Activated B cell treated with CpG ODN at 0.5 μM for 24 hours (primary cell): ENCODE measurements at regions not wholly inside any gene's neighbourhood (a gene's known extent, or its start where the extent isn't known, plus 50 kb on each side); places are given as distances from the start of the nearest gene placed in this dataset.

ENCODE experiments used
- ATAC-seq: fragments of 200-7000 bp; cut with Tn5 transposase; one replicate; pipeline ENCODE4 v1.10.0; 2021; ENCODE audit warnings: low read depth, mild to moderate bottlenecking, moderate library complexity
- CTCF ChIA-PET: fragments of 350-600 bp; sonication (Branson Sonifier 250); formaldehyde crosslinking; loops from one replicate; lab custom pipeline; 2021; ENCODE audit warnings: antibody characterized with exemption; lab: Charles Lee
- POLR2A ChIA-PET: fragments of 350-600 bp; sonication (Branson Sonifier 250); formaldehyde crosslinking; loops from one replicate; lab custom pipeline; 2021; ENCODE audit warnings: antibody characterized with exemption; lab: Charles Lee
- DNase-seq: peaks from one replicate; pipeline ENCODE4 v3.0.0; 2022
- H3K27ac Mint-ChIP-seq: one replicate; pipeline ENCODE4 v1.8.0; 2020; ENCODE audit warnings: mixed read lengths
- H3K27me3 Mint-ChIP-seq: one replicate; pipeline ENCODE4 v1.8.0; 2021; ENCODE audit warnings: mixed read lengths
- H3K36me3 Mint-ChIP-seq: one replicate; pipeline ENCODE4 v1.8.0; 2021; ENCODE audit warnings: low read depth, mixed read lengths
- H3K4me1 Mint-ChIP-seq: one replicate; pipeline ENCODE4 v1.8.0; 2021; ENCODE audit warnings: mixed read lengths
- H3K4me3 Mint-ChIP-seq: one replicate; pipeline ENCODE4 v1.8.0; 2020; ENCODE audit warnings: mild to moderate bottlenecking, mixed read lengths
- H3K9me3 Mint-ChIP-seq: one replicate; pipeline ENCODE4 v1.8.0; 2020; ENCODE audit warnings: mixed read lengths
- CTCF ChIP-seq: fragments of 200-600 bp; IDR thresholded peaks from one replicate; pipeline ENCODE4 v1.8.0; 2022; ENCODE audit warnings: antibody characterized with exemption, mild to moderate bottlenecking
- intact Hi-C: fragments of 100-400 bp; cut with micrococcal nuclease; formaldehyde crosslinking; loops from one replicate; pipeline ENCODE4 v1.15.1; 2024

DNA sequence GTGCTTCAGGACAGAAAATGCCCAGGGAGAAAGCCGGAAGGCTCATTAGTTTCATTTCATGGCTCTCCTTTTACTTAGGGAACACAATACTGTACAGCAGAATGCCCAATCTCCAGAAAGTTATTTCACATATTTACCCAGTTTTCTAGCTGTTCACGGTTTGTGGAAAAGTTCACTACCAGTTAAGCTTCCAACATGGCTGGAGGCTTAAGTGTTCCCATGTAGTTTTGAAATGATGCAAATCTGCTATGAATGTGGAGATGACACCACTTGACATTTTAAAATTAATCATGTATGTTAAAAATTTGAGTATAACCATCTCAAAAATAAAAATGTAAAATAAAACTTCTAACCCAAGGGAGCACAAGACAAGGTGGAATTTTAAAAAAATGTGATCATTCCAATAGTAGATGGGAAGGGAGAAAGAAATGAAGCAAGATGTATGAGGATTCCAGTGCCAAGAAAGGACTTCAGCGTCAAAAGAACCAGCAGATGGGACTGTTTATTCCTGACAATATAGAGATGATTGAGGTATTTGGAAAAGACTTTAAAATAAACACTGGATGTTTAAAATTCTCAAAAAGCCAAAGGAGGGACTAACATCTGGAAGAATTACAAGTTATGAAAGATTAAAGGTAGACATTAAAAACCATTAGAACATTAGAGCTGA lies 60.9 kb upstream of the OSR1 start:
- no peaks in the 10 kb centered on the region for H3K9me3 Mint-ChIP-seq
- CTCF ChIA-PET: no interaction called here
- POLR2A ChIA-PET: no interaction called here
- no peak for DNase-seq
- no peak for ATAC-seq
- intact Hi-C loops: no loop called here
- peaks cover 4% of the 10 kb centered on the region for H3K27me3 Mint-ChIP-seq
- no peak for TF ChIP-seq CTCF
- no peak overlapping the region for H3K4me3 Mint-ChIP-seq
- no peaks in the 10 kb centered on the region for H3K4me1 Mint-ChIP-seq
- H3K36me3 Mint-ChIP-seq: no peaks in the 10 kb centered on the region
- no peak overlapping the region for H3K27ac Mint-ChIP-seq

- Mint-ChIP-seq H3K4me3 (no peak overlapping the region), H3K27ac (no peak overlapping the region), H3K27me3 (peaks cover 2% of the 10 kb centered on the region), H3K4me1 (no peaks in the 10 kb centered on the region), H3K9me3 (peaks cover 4% of the 10 kb centered on the region), H3K36me3 (no peaks in the 10 kb centered on the region)
- ChIA-PET POLR2A (no interaction called here), CTCF (no interaction called here)
- no peak for ATAC-seq
- no peak for TF ChIP-seq CTCF
- intact Hi-C loops: no loop called here
- no peak for DNase-seq
Measured at GRCh38 chr2:19416784-19417684, 58.6 kb upstream of the OSR1 start.

GRCh38 chr2:19416083-19416482 lies 57.7 kb upstream of the OSR1 start:
- ATAC-seq: no peak
- intact Hi-C loops: no loop called here
- Mint-ChIP-seq H3K27ac (no peak overlapping the region), H3K4me1 (no peaks in the 10 kb centered on the region), H3K27me3 (peaks cover 2% of the 10 kb centered on the region), H3K9me3 (peaks cover 5% of the 10 kb centered on the region), H3K36me3 (no peaks in the 10 kb centered on the region), H3K4me3 (no peak overlapping the region)
- POLR2A ChIA-PET: no interaction called here
- TF ChIP-seq CTCF: no peak
- CTCF ChIA-PET: no interaction called here
- no peak for DNase-seq

DNA sequence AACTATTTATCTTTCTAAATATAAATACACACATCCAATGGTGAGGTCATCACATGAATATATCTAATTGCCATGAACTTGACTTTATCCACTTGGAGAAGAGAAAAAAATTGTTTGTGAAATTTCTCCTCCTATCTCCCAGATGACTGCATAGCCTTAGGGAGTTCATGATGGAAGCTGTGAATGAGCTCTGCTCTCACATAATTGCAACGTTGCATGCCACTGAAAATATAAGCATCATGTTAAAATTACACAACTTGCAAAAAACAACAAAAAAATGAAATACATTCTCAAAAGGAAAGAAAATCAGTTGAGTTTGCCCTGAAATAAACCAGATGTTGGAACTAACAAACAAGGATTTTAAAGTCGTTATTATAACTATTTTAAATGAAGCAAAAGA lies 50.6 kb upstream of the OSR1 start:
- CTCF ChIA-PET: no interaction called here
- POLR2A ChIA-PET: no interaction called here
- intact Hi-C loops: no loop called here
- Mint-ChIP-seq H3K4me3 (no peak overlapping the region), H3K27ac (no peak overlapping the region), H3K9me3 (peaks cover 9% of the 10 kb centered on the region), H3K27me3 (peaks cover 5% of the 10 kb centered on the region), H3K4me1 (no peaks in the 10 kb centered on the region), H3K36me3 (no peaks in the 10 kb centered on the region)
- ATAC-seq (no peak), DNase-seq (no peak)
- TF ChIP-seq CTCF: no peak

DNA sequence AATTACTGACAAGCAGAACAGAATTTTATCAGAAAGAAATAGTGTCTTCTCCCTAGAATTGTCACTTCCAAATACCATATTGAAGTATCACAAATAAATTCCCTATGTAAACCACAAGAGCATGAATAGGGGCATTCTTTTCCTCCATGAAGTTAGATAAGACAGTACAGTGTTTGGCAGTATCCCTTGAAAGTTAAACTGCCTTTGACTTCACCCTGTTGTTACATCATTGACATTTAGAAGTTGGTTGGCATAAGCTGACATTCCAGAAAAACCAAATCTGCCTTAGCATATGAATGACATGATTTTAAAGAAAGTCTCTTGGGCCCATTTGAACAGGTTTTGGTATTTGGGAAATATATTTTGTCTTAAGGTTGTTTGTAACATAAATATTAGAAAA lies 50.2 kb upstream of the OSR1 start:
- POLR2A ChIA-PET: no interaction called here
- intact Hi-C loops: no loop called here
- H3K27me3 Mint-ChIP-seq: peaks cover 5% of the 10 kb centered on the region
- H3K27ac Mint-ChIP-seq: no peak overlapping the region
- DNase-seq (no peak), ATAC-seq (no peak)
- H3K9me3 Mint-ChIP-seq: peaks cover 9% of the 10 kb centered on the region
- H3K36me3 Mint-ChIP-seq: no peaks in the 10 kb centered on the region
- no peak overlapping the region for H3K4me3 Mint-ChIP-seq
- no peak for TF ChIP-seq CTCF
- CTCF ChIA-PET: no interaction called here
- H3K4me1 Mint-ChIP-seq: no peaks in the 10 kb centered on the region
